ENCODE measurements at regions not wholly inside any gene's neighbourhood (a gene's known extent, or its start where the extent isn't known, plus 50 kb on each side); places are given as distances from the start of the nearest gene placed in this dataset.

- DNase-seq (ENCODE audit: low read depth) = peak; percentile 89
- Histone ChIP-seq H3K4me3 (ENCODE audit: low read depth, low read length) (no peak overlapping the region), H3K36me3 (ENCODE audit: control insufficient read depth, insufficient read depth, low read length) (no peaks in the 10 kb centered on the region), H3K27me3 (ENCODE audit: control insufficient read depth, insufficient read depth, low read length) (no peaks in the 10 kb centered on the region)
- no peak for TF ChIP-seq CTCF (IDR thresholded peaks at IDR 0.05; ENCODE audit: insufficient read depth, low read length, severe bottlenecking)
- FAIRE-seq = no peak
Observed at GRCh38 chr12:91627225-91627624, 444.6 kb upstream of the DCN start.

GRCh38 chr12:91622981-91623380 lies 440.4 kb upstream of the DCN start:
- Histone ChIP-seq H3K36me3 (ENCODE audit: control insufficient read depth, insufficient read depth, low read length) (no peaks in the 10 kb centered on the region), H3K4me3 (ENCODE audit: low read depth, low read length) (no peak overlapping the region), H3K27me3 (ENCODE audit: control insufficient read depth, insufficient read depth, low read length) (no peaks in the 10 kb centered on the region)
- FAIRE-seq (no peak), DNase-seq (ENCODE audit: low read depth) (no peak)
- no peak for TF ChIP-seq CTCF (IDR thresholded peaks at IDR 0.05; ENCODE audit: insufficient read depth, low read length, severe bottlenecking)

- DNase-seq (ENCODE audit: low read depth) = no peak
Observed at GRCh38 chr12:91622037-91622436, 439.4 kb upstream of the DCN start.

GRCh38 chr12:91620992-91621391 lies 438.4 kb upstream of the DCN start:
- H3K36me3 ChIP-seq (ENCODE audit: control insufficient read depth, insufficient read depth, low read length) = no peaks in the 10 kb centered on the region
- DNase-seq (ENCODE audit: low read depth) (no peak), FAIRE-seq (no peak)
- TF ChIP-seq CTCF (IDR thresholded peaks at IDR 0.05; ENCODE audit: insufficient read depth, low read length, severe bottlenecking) = no peak
- no peak overlapping the region for H3K4me3 ChIP-seq (ENCODE audit: low read depth, low read length)
- no peaks in the 10 kb centered on the region for H3K27me3 ChIP-seq (ENCODE audit: control insufficient read depth, insufficient read depth, low read length)

More at GRCh38 chr12:91622037-91622436, 439.4 kb upstream of the DCN start:
- FAIRE-seq = no peak
- H3K36me3 ChIP-seq (ENCODE audit: control insufficient read depth, insufficient read depth, low read length) = no peaks in the 10 kb centered on the region
- H3K27me3 ChIP-seq (ENCODE audit: control insufficient read depth, insufficient read depth, low read length) = no peaks in the 10 kb centered on the region
- no peak for TF ChIP-seq CTCF (IDR thresholded peaks at IDR 0.05; ENCODE audit: insufficient read depth, low read length, severe bottlenecking)
- no peak overlapping the region for H3K4me3 ChIP-seq (ENCODE audit: low read depth, low read length)

GRCh38 chr12:91620422-91620821 lies 437.8 kb upstream of the DCN start:
- H3K4me3 ChIP-seq (ENCODE audit: low read depth, low read length) = no peak overlapping the region
- no peak for TF ChIP-seq CTCF (IDR thresholded peaks at IDR 0.05; ENCODE audit: insufficient read depth, low read length, severe bottlenecking)
- H3K36me3 ChIP-seq (ENCODE audit: control insufficient read depth, insufficient read depth, low read length) = no peaks in the 10 kb centered on the region
- no peaks in the 10 kb centered on the region for H3K27me3 ChIP-seq (ENCODE audit: control insufficient read depth, insufficient read depth, low read length)
- DNase-seq (ENCODE audit: low read depth) (no peak), FAIRE-seq (no peak)

- FAIRE-seq (no peak), DNase-seq (ENCODE audit: low read depth) (peak; percentile 77)
- Histone ChIP-seq H3K27me3 (ENCODE audit: control insufficient read depth, insufficient read depth, low read length) (no peaks in the 10 kb centered on the region), H3K4me3 (ENCODE audit: low read depth, low read length) (no peak overlapping the region), H3K36me3 (ENCODE audit: control insufficient read depth, insufficient read depth, low read length) (no peaks in the 10 kb centered on the region)
- TF ChIP-seq CTCF (IDR thresholded peaks at IDR 0.05; ENCODE audit: insufficient read depth, low read length, severe bottlenecking) = no peak
Observed at GRCh38 chr12:91618281-91618680, 435.7 kb upstream of the DCN start.

Data from bronchial epithelial cell (primary cell).